GM23338 (cell line): ENCODE measurements at regions not wholly inside any gene's neighbourhood (a gene's known extent, or its start where the extent isn't known, plus 50 kb on each side); places are given as distances from the start of the nearest gene placed in this dataset.

ENCODE experiments used
- CREB1 ChIP-seq: fragments of 250-450 bp; sonication (Bioruptor Pico); IDR thresholded peaks from 2 replicates; pipeline ENCODE4 v1.5.0; 2020; ENCODE audit warnings: low read depth, mild to moderate bottlenecking, moderate library complexity
- CTCF ChIP-seq, 2 experiments: fragments of 200-600 bp in 1 of 2; sonication (generic) in 1 of 2; conservative IDR thresholded peaks; 2 replicates each; pipeline versions ENCODE4 v1.5.1 to v1.6.1; 2016 to 2017; ENCODE audit warnings: antibody characterized with exemption in 2 of 2, low read depth in 2 of 2, mild to moderate bottlenecking in 2 of 2, moderate library complexity in 1 of 2
- ETS1 ChIP-seq: IDR thresholded peaks from 2 replicates; pipeline ENCODE4 v1.6.1; 2016; ENCODE audit warnings: antibody characterized with exemption
- EZH2 ChIP-seq: fragments of 200-600 bp; sonication (generic); IDR thresholded peaks from one replicate; pipeline ENCODE4 v1.8.0; 2017; ENCODE audit warnings: antibody characterized with exemption, mild to moderate bottlenecking, low read depth; ENCODE audit not compliant: unreplicated experiment
- EZH2phosphoT487 ChIP-seq: fragments of 200-600 bp; sonication (generic); IDR thresholded peaks from one replicate; pipeline ENCODE4 v1.8.1; 2018; ENCODE audit warnings: antibody characterized with exemption; ENCODE audit not compliant: unreplicated experiment
- JUNB ChIP-seq: IDR thresholded peaks from one replicate; pipeline ENCODE4 v1.6.1; 2016; ENCODE audit warnings: antibody characterized with exemption; ENCODE audit not compliant: unreplicated experiment
- NANOG ChIP-seq: IDR thresholded peaks from 2 replicates; pipeline ENCODE4 v1.6.1; 2016; ENCODE audit warnings: antibody characterized with exemption, borderline replicate concordance
- POLR2AphosphoS5 ChIP-seq: IDR thresholded peaks from 2 replicates; pipeline ENCODE4 v1.6.1; 2016; ENCODE audit warnings: antibody characterized with exemption, low read depth
- REST ChIP-seq: IDR thresholded peaks from one replicate; pipeline ENCODE4 v1.6.1; 2018; ENCODE audit warnings: antibody characterized with exemption; ENCODE audit not compliant: unreplicated experiment
- ZNF114 ChIP-seq: fragments of 250-450 bp; sonication (Bioruptor Pico); IDR thresholded peaks from 2 replicates; pipeline ENCODE4 v1.5.0; 2020; ENCODE audit warnings: mild to moderate bottlenecking, moderate library complexity
- ZNF331 ChIP-seq: fragments of 250-450 bp; sonication (Bioruptor Pico); IDR thresholded peaks from 2 replicates; pipeline ENCODE4 v1.5.0; 2020; ENCODE audit warnings: low read depth, mild to moderate bottlenecking, moderate library complexity
- ZNF462 ChIP-seq: fragments of 250-450 bp; sonication (Bioruptor Pico); IDR thresholded peaks from 2 replicates; pipeline ENCODE4 v1.5.0; 2020; ENCODE audit warnings: mild to moderate bottlenecking, moderate library complexity

GRCh38 chr2:16604236-16604635 lies 61.4 kb downstream of the CYRIA start:
- TF ChIP-seq CTCF (conservative IDR thresholded peaks at IDR 0.05; ENCODE audit: low read depth in 2 of 2) (no peak), REST (no peak), EZH2 (no peak), POLR2AphosphoS5 (no peak), EZH2phosphoT487 (no peak), ZNF331 (no peak), CREB1 (CRISPR knock-in tag) (no peak), ZNF114 (CRISPR knock-in tag) (no peak), ETS1 (no peak), JUNB (no peak), ZNF462 (CRISPR knock-in tag) (no peak), NANOG (no peak)
